GM12878 (cell line): ENCODE measurements at regions not wholly inside any gene's neighbourhood (a gene's known extent, or its start where the extent isn't known, plus 50 kb on each side); places are given as distances from the start of the nearest gene placed in this dataset.

ENCODE experiments used
- ATAC-seq: fragments of 200-7000 bp; cut with Tn5 transposase; 3 replicates; pipeline ENCODE4 v1.9.1; 2020; ENCODE audit warnings: mild to moderate bottlenecking, moderate library complexity
- BruUV-seq: library from RNA; stranded (reverse); fragments of 400-500 nt; replicated peaks from 2 replicates; lab custom pipeline; 2021; lab: Mats Ljungman, UMichigan
- CTCF ChIA-PET: fragments of 300-600 bp; sonication (Branson Sonifier 250); formaldehyde crosslinking; extraction: SDS; loops from one replicate; lab custom pipeline; 2021; ENCODE audit warnings: inconsistent platforms; lab: Yijun Ruan, JAX
- POLR2A ChIA-PET: fragments of 350-600 bp; formaldehyde crosslinking; extraction: SDS; loops from one replicate; lab custom pipeline; 2021; ENCODE audit warnings: inconsistent platforms; lab: Charles Lee
- RAD21 ChIA-PET: fragments of 300-600 bp; sonication (Branson Sonifier 250); formaldehyde crosslinking; loops from one replicate; lab custom pipeline; 2023; ENCODE audit warnings: antibody characterized with exemption; ENCODE audit not compliant: unreplicated experiment; lab: Charles Lee
- SMC1A ChIA-PET: fragments of 300-600 bp; sonication (Branson Sonifier 250); formaldehyde crosslinking; loops from one replicate; lab custom pipeline; 2023; ENCODE audit not compliant: unreplicated experiment, uncharacterized antibody; lab: Charles Lee
- DNase-seq: peaks from one replicate; pipeline ENCODE4 v3.0.0-alpha.2; 2011; ENCODE audit warnings: low read depth, low spot score
- FAIRE-seq: peaks from 3 replicates; lab custom pipeline; 2011; peaks lifted over from hg19 to GRCh38; lab: Jason Lieb, UNC
- H2AFZ ChIP-seq: 2 replicates; pipeline ENCODE4 v1.6.0; 2011; ENCODE audit warnings: low read depth, low read length, control low read depth; ENCODE audit not compliant: control insufficient read depth
- H3K27ac ChIP-seq: 2 replicates; pipeline ENCODE4 v1.5.1; 2011; ENCODE audit warnings: control low read depth; ENCODE audit not compliant: control insufficient read depth, insufficient read depth
- H3K27me3 ChIP-seq, 2 experiments: replicated peaks in 1 of 2; 2 replicates each; pipeline versions ENCODE4 v1.6.0 to v1.6.1; 2011; ENCODE audit warnings: low read length in 1 of 2; ENCODE audit not compliant: control insufficient read depth in 2 of 2, insufficient read depth in 2 of 2
- H3K36me3 ChIP-seq, 2 experiments: 2 replicates each; pipeline ENCODE4 v1.5.1; 2011; ENCODE audit warnings: low read length in 1 of 2; ENCODE audit not compliant: control insufficient read depth in 2 of 2, insufficient read depth in 2 of 2
- H3K4me1 ChIP-seq: 2 replicates; pipeline ENCODE4 v1.6.1; 2011; ENCODE audit warnings: mild to moderate bottlenecking, low read length, moderate library complexity, mixed read lengths; ENCODE audit not compliant: control insufficient read depth, insufficient read depth
- H3K4me2 ChIP-seq: 2 replicates; pipeline ENCODE4 v1.6.0; 2011; ENCODE audit warnings: control low read depth; ENCODE audit not compliant: control insufficient read depth, insufficient read depth
- H3K4me3 ChIP-seq: fragments of 200-600 bp; sonication (generic); 2 replicates; pipeline ENCODE4 v1.5.1; 2016
- H3K79me2 ChIP-seq: 2 replicates; pipeline ENCODE4 v1.6.0; 2011; ENCODE audit warnings: low read length; ENCODE audit not compliant: control insufficient read depth, insufficient read depth
- H3K9ac ChIP-seq: 2 replicates; pipeline ENCODE4 v1.8.0; 2011; ENCODE audit warnings: low read length, control low read depth, mixed read lengths; ENCODE audit not compliant: control insufficient read depth, insufficient read depth
- H3K9me3 ChIP-seq: replicated peaks from 3 replicates; pipeline ENCODE4 v1.5.1; 2011; ENCODE audit warnings: mild to moderate bottlenecking, low read length; ENCODE audit not compliant: control insufficient read depth, insufficient read depth
- H4K20me1 ChIP-seq: 2 replicates; pipeline ENCODE4 v1.6.0; 2011; ENCODE audit not compliant: control insufficient read depth, insufficient read depth
- BACH1 ChIP-seq: fragments of 450-650 bp; IDR thresholded peaks from 2 replicates; pipeline ENCODE4 v1.6.1; 2017; ENCODE audit warnings: mild to moderate bottlenecking, borderline replicate concordance
- CHD4 ChIP-seq: fragments of 200-600 bp; sonication (generic); IDR thresholded peaks from 2 replicates; pipeline ENCODE4 v1.6.1; 2016; ENCODE audit warnings: mild to moderate bottlenecking
- CREM ChIP-seq: IDR thresholded peaks from 2 replicates; pipeline ENCODE4 v1.6.1; 2014; ENCODE audit warnings: antibody characterized with exemption, low read depth
- NR2F1 ChIP-seq: fragments of 450-650 bp; conservative IDR thresholded peaks from 2 replicates; pipeline ENCODE4 v1.6.1; 2017; ENCODE audit warnings: mild to moderate bottlenecking
- PAX5 ChIP-seq: IDR thresholded peaks from 2 replicates; pipeline ENCODE4 v1.6.1; 2011; ENCODE audit warnings: low read depth, low read length, borderline replicate concordance
- PAX8 ChIP-seq: fragments of 450-650 bp; IDR thresholded peaks from 2 replicates; pipeline ENCODE4 v1.6.1; 2017; ENCODE audit warnings: mild to moderate bottlenecking, moderate library complexity
- RBBP5 ChIP-seq: fragments of 200-600 bp; sonication (generic); conservative IDR thresholded peaks from 2 replicates; pipeline ENCODE4 v1.6.1; 2016
- RFX5 ChIP-seq: IDR thresholded peaks from 2 replicates; pipeline ENCODE4 v1.6.1; 2011; ENCODE audit warnings: low read depth, low read length, improper control_type of control experiment
- SMAD5 ChIP-seq: IDR thresholded peaks from 2 replicates; pipeline ENCODE4 v1.6.1; 2016; ENCODE audit warnings: antibody characterized with exemption, low read depth
- SP1 ChIP-seq: IDR thresholded peaks from one replicate; pipeline ENCODE4 v1.6.1; 2011; ENCODE audit warnings: low read depth, low read length
- WRNIP1 ChIP-seq: IDR thresholded peaks from 2 replicates; pipeline ENCODE4 v1.6.1; 2011; ENCODE audit warnings: low read depth, low read length, improper control_type of control experiment, borderline replicate concordance
- WGBS: methylation state at CpG from one replicate; pipeline ENCODE4 v1.1.6; 2016; ENCODE audit warnings: low lambda C conversion rate; ENCODE audit not compliant: insufficient replicate concordance, insufficient coverage; ENCODE audit errors: missing lambda C conversion rate; 5-methylcytosine and 5-hydroxymethylcytosine counted together
- in situ Hi-C: fragments of 300-500 bp; cut with MboI; formaldehyde crosslinking; loops from 9 replicates; pipeline ENCODE4 v1.14.3; 2018; ENCODE audit warnings: mixed read lengths
- intact Hi-C: fragments of 100-400 bp; cut with micrococcal nuclease; formaldehyde crosslinking; loops from one replicate; pipeline ENCODE4 v1.14.2; 2022; ENCODE audit not compliant: unreplicated experiment
- TF ChIP-seq, protein P1 (sequence below): fragments of 450-650 bp; IDR thresholded peaks from 2 replicates; pipeline ENCODE4 v1.6.1; 2016; ENCODE audit warnings: mild to moderate bottlenecking
- TF ChIP-seq, protein P2 (sequence below): fragments of 450-650 bp; formaldehyde crosslinking; IDR thresholded peaks from 2 replicates; pipeline ENCODE4 v1.5.0; 2022; ENCODE audit warnings: mild to moderate bottlenecking, missing genetic modification characterization

DNA sequence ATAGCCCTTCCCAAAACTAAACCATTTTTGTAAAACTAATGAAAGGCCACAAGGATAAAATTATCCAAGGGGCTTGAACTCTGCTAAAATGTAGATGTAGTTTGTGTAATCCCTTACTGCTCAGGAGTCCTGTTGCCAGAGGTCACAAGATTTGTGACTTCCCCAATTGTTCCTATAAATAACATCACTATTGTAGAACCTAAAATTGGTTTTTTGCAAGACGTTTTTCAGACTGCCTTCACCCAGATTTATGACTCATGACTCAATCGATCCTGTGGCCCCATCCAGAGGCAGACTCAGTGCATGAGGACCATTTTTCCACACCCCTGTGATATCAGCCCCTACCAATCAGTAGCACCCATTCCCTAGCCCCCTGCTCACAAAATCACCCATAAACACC is 61.5 kb upstream of the RASSF8 start:
- no peak for TF ChIP-seq PAX5
- TF ChIP-seq BACH1 = no peak
- TF ChIP-seq, protein P1, sequence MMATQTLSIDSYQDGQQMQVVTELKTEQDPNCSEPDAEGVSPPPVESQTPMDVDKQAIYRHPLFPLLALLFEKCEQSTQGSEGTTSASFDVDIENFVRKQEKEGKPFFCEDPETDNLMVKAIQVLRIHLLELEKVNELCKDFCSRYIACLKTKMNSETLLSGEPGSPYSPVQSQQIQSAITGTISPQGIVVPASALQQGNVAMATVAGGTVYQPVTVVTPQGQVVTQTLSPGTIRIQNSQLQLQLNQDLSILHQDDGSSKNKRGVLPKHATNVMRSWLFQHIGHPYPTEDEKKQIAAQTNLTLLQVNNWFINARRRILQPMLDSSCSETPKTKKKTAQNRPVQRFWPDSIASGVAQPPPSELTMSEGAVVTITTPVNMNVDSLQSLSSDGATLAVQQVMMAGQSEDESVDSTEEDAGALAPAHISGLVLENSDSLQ = no peak
- Histone ChIP-seq H3K27ac (no peak overlapping the region), H3K27me3 (no peaks in the 10 kb centered on the region), H3K79me2 (no peaks in the 10 kb centered on the region), H3K4me2 (no peak overlapping the region), H3K9me3 (no peaks in the 10 kb centered on the region; the same call in 2 of the 3 replicates), H3K4me3 (no peak overlapping the region), H3K36me3 (no peaks in the 10 kb centered on the region), H3K4me1 (no peaks in the 10 kb centered on the region), H3K9ac (no peak overlapping the region), H2AFZ (no peak overlapping the region), H4K20me1 (no peaks in the 10 kb centered on the region)
- no TSS peak for BruUV-seq
- POLR2A ChIA-PET = interaction anchor here (0.6 kb wide), 1 partner anchor 1783 kb away, joined by 5 read pairs; no protein-coding TSS in a partner anchor
- SMC1A ChIA-PET = no interaction called here
- ATAC-seq (no peak), DNase-seq (no peak), FAIRE-seq (no peak)
- RAD21 ChIA-PET = no interaction called here
- CTCF ChIA-PET = no interaction called here
- WGBS = 6% methylated on average over 2 of the region's 2 CpGs
- in situ Hi-C loops = no loop called here
- intact Hi-C loops = no loop called here

DNA sequence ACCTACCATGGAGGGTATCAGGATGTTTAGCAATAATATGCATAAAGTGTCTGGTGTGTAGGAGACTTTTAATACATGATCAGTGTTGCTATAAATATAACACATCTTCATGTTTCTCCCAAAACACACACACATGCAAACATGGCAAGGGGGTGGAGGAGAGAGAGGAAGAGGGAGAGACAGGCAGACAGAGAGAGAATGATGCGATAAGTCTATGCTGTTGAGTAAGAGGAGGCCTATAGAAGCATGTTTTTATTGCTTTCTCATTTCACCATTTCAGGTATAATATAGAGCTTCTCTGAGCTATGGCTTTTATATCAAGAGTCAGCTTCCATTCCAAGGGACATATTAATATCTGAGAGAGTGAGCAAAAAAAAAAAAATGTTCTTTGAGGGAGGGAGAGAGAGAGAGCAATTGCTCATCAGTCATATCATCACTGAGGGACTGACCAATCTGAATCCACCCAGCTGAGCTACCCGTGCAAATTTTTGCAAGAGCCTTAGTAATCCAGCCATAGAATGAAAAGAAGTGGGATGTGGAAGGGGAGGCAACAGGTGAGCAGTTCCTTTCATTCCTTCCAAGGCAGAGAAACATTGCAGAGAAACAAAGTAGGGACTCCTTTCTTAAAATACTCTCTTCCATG is 54.8 kb upstream of the RASSF8 start:
- POLR2A ChIA-PET = no interaction called here
- FAIRE-seq = no peak
- Histone ChIP-seq H2AFZ (no peak overlapping the region), H4K20me1 (no peaks in the 10 kb centered on the region), H3K27ac (no peak overlapping the region), H3K36me3 (no peaks in the 10 kb centered on the region), H3K4me2 (no peak overlapping the region), H3K4me1 (no peaks in the 10 kb centered on the region), H3K9ac (no peak overlapping the region), H3K79me2 (no peaks in the 10 kb centered on the region), H3K9me3 (no peaks in the 10 kb centered on the region), H3K4me3 (no peak overlapping the region), H3K27me3 (no peaks in the 10 kb centered on the region)
- no peak for DNase-seq
- SMC1A ChIA-PET = no interaction called here
- no TSS peak for BruUV-seq
- RAD21 ChIA-PET = no interaction called here
- 17% methylated on average over 2 of the region's 2 CpGs for WGBS
- ATAC-seq = no peak
- intact Hi-C loops (no loop called here), in situ Hi-C loops (no loop called here)
- CTCF ChIA-PET = no interaction called here
- TF ChIP-seq RFX5 (no peak), CHD4 (no peak), RBBP5 (no peak), NR2F1 (no peak), SMAD5 (no peak), PAX8 (no peak), WRNIP1 (no peak), CREM (no peak), SP1 (no peak)
- TF ChIP-seq, protein P2, sequence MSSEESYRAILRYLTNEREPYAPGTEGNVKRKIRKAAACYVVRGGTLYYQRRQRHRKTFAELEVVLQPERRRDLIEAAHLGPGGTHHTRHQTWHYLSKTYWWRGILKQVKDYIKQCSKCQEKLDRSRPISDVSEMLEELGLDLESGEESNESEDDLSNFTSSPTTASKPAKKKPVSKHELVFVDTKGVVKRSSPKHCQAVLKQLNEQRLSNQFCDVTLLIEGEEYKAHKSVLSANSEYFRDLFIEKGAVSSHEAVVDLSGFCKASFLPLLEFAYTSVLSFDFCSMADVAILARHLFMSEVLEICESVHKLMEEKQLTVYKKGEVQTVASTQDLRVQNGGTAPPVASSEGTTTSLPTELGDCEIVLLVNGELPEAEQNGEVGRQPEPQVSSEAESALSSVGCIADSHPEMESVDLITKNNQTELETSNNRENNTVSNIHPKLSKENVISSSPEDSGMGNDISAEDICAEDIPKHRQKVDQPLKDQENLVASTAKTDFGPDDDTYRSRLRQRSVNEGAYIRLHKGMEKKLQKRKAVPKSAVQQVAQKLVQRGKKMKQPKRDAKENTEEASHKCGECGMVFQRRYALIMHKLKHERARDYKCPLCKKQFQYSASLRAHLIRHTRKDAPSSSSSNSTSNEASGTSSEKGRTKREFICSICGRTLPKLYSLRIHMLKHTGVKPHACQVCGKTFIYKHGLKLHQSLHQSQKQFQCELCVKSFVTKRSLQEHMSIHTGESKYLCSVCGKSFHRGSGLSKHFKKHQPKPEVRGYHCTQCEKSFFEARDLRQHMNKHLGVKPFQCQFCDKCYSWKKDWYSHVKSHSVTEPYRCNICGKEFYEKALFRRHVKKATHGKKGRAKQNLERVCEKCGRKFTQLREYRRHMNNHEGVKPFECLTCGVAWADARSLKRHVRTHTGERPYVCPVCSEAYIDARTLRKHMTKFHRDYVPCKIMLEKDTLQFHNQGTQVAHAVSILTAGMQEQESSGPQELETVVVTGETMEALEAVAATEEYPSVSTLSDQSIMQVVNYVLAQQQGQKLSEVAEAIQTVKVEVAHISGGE = no peak
